Tibial nerve (tissue), 4 donors: ENCODE measurements at regions not wholly inside any gene's neighbourhood (a gene's known extent, or its start where the extent isn't known, plus 50 kb on each side); places are given as distances from the start of the nearest gene placed in this dataset.

Source experiments
- EP300 ChIP-seq, 2 donors: sonication (generic); formaldehyde crosslinking; IDR thresholded peaks; one replicate each; pipeline ENCODE4 v1.6.1; 2017; ENCODE audit warnings: antibody characterized with exemption in 2 of 2, mild to moderate bottlenecking in 1 of 2
- POLR2A ChIP-seq, 2 donors: fragments of 450-650 bp; IDR thresholded peaks; one replicate each; pipeline ENCODE4 v1.6.1; 2017; ENCODE audit warnings: antibody characterized with exemption in 2 of 2, mild to moderate bottlenecking in 2 of 2, moderate library complexity in 2 of 2
- TF ChIP-seq, protein P1 (sequence below), 5 experiments: fragments of 200-600 bp in 3 of 5; fragments of 450-650 bp in 2 of 5; sonication (generic) in 3 of 5; IDR thresholded peaks; one replicate each; pipeline ENCODE4 v1.5.1; 2016 to 2019; ENCODE audit warnings: antibody characterized with exemption in 5 of 5, mild to moderate bottlenecking in 3 of 5, moderate library complexity in 2 of 5

DNA sequence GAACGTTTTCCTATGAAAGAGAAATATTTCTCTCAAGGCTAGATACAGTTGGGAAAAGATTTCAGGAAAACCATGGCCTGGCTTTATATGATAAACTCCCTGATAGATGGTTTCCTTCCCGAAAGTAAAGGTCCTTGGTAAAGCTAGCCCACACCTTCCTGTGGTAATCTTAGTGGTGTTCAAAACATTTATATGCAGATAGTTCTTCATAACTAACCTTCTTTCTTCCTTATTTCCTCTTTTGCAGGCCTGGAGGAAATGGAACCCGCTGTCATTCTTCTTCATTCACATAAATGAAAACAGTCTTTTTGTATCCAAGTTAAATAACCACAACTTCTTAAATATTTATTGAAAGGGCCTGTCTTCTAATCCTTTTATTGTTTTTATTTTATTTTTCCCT, 474.0 kb upstream of the ACTBL2 start:
- TF ChIP-seq, protein P1, sequence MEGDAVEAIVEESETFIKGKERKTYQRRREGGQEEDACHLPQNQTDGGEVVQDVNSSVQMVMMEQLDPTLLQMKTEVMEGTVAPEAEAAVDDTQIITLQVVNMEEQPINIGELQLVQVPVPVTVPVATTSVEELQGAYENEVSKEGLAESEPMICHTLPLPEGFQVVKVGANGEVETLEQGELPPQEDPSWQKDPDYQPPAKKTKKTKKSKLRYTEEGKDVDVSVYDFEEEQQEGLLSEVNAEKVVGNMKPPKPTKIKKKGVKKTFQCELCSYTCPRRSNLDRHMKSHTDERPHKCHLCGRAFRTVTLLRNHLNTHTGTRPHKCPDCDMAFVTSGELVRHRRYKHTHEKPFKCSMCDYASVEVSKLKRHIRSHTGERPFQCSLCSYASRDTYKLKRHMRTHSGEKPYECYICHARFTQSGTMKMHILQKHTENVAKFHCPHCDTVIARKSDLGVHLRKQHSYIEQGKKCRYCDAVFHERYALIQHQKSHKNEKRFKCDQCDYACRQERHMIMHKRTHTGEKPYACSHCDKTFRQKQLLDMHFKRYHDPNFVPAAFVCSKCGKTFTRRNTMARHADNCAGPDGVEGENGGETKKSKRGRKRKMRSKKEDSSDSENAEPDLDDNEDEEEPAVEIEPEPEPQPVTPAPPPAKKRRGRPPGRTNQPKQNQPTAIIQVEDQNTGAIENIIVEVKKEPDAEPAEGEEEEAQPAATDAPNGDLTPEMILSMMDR (IDR thresholded peaks at IDR 0.05) = no peak
- TF ChIP-seq POLR2A (IDR thresholded peaks at IDR 0.05) = no peak
- no peak for TF ChIP-seq EP300 (IDR thresholded peaks at IDR 0.05)
